Endodermal cell (in vitro differentiated cells): ENCODE measurements at regions not wholly inside any gene's neighbourhood (a gene's known extent, or its start where the extent isn't known, plus 50 kb on each side); places are given as distances from the start of the nearest gene placed in this dataset.

Source experiments
- DNase-seq: peaks from one replicate; pipeline ENCODE4 v3.0.0-alpha.2; 2017
- H3K27ac ChIP-seq: 2 replicates; pipeline ENCODE4 v1.5.1; 2013; ENCODE audit warnings: mild to moderate bottlenecking, low read depth, low read length, moderate library complexity
- H3K27me3 ChIP-seq: 2 replicates; pipeline ENCODE4 v1.6.1; 2013; ENCODE audit warnings: mild to moderate bottlenecking, low read length, moderate library complexity; ENCODE audit not compliant: insufficient read depth, control insufficient read depth, poor library complexity, severe bottlenecking
- H3K36me3 ChIP-seq: 2 replicates; pipeline ENCODE4 v1.7.0; 2013; ENCODE audit warnings: mild to moderate bottlenecking, low read length, moderate library complexity; ENCODE audit not compliant: control insufficient read depth, insufficient read depth
- H3K4me1 ChIP-seq: one replicate; pipeline ENCODE4 v1.7.0; 2013; ENCODE audit warnings: low read length; ENCODE audit not compliant: control insufficient read depth, insufficient read depth
- H3K4me3 ChIP-seq: 2 replicates; pipeline ENCODE4 v1.5.1; 2013; ENCODE audit warnings: mild to moderate bottlenecking, low read length, moderate library complexity
- H3K9ac ChIP-seq: 2 replicates; pipeline ENCODE4 v1.6.1; 2013; ENCODE audit warnings: mild to moderate bottlenecking, low read length, moderate library complexity; ENCODE audit not compliant: poor library complexity, severe bottlenecking; ENCODE audit errors: extremely low read depth
- H3K9me3 ChIP-seq: 2 replicates; pipeline ENCODE4 v1.6.1; 2013; ENCODE audit warnings: mild to moderate bottlenecking, low read length, moderate library complexity; ENCODE audit not compliant: control insufficient read depth
- H3K27ac Mint-ChIP-seq: 2 replicates; pipeline ENCODE4 v1.8.0; 2020; ENCODE audit warnings: mixed read lengths
- H3K27me3 Mint-ChIP-seq: 2 replicates; pipeline ENCODE4 v1.8.0; 2021; ENCODE audit warnings: mild to moderate bottlenecking, mixed read lengths; ENCODE audit not compliant: insufficient read depth
- H3K36me3 Mint-ChIP-seq: 2 replicates; pipeline ENCODE4 v1.8.0; 2020; ENCODE audit warnings: low read depth, mixed read lengths
- H3K4me1 Mint-ChIP-seq: 2 replicates; pipeline ENCODE4 v1.8.0; 2020; ENCODE audit warnings: mixed read lengths
- H3K4me3 Mint-ChIP-seq: 2 replicates; pipeline ENCODE4 v1.8.0; 2020; ENCODE audit warnings: mild to moderate bottlenecking, moderate library complexity, mixed read lengths
- H3K9me3 Mint-ChIP-seq: 2 replicates; pipeline ENCODE4 v1.8.0; 2020; ENCODE audit warnings: mild to moderate bottlenecking, mixed read lengths
- CTCF ChIP-seq: fragments of 200-600 bp; sonication (generic); conservative IDR thresholded peaks from 2 replicates; pipeline ENCODE4 v1.5.0; 2021; ENCODE audit warnings: antibody characterized with exemption, mild to moderate bottlenecking
- WGBS, 2 experiments: methylation state at CpG; one replicate each; pipeline versions ENCODE4 v1.1.5 to v1.1.7; 2013; ENCODE audit warnings: missing lambda C conversion rate in 2 of 2, mixed read lengths in 1 of 2; ENCODE audit not compliant: insufficient coverage in 1 of 2, insufficient read length in 1 of 2; 5-methylcytosine and 5-hydroxymethylcytosine counted together

- Mint-ChIP-seq H3K27me3 (peaks cover 5% of the 10 kb centered on the region), H3K9me3 (peaks cover 14% of the 10 kb centered on the region), H3K4me1 (peaks cover 20% of the 10 kb centered on the region), H3K4me3 (no peak overlapping the region), H3K27ac (no peak overlapping the region), H3K36me3 (no peaks in the 10 kb centered on the region)
- DNase-seq = no peak
- H3K27ac ChIP-seq = no peak overlapping the region
- H3K9ac ChIP-seq = no peak overlapping the region
- H3K36me3 ChIP-seq = no peaks in the 10 kb centered on the region
- no peak overlapping the region for H3K4me3 ChIP-seq
- no peaks in the 10 kb centered on the region for H3K27me3 ChIP-seq
- no peaks in the 10 kb centered on the region for H3K4me1 ChIP-seq
- H3K9me3 ChIP-seq = no peaks in the 10 kb centered on the region
- no peak for TF ChIP-seq CTCF
Observed at GRCh38 chr22:27349456-27349855, 452.1 kb downstream of the MN1 start.

- H3K9me3 Mint-ChIP-seq = peaks cover 16% of the 10 kb centered on the region
- H3K9me3 ChIP-seq = no peaks in the 10 kb centered on the region
- H3K27me3 Mint-ChIP-seq = peaks cover 7% of the 10 kb centered on the region
- H3K27ac ChIP-seq = no peak overlapping the region
- H3K27ac Mint-ChIP-seq = no peak overlapping the region
- no peaks in the 10 kb centered on the region for H3K36me3 Mint-ChIP-seq
- H3K4me3 ChIP-seq = no peak overlapping the region
- H3K4me1 ChIP-seq = no peaks in the 10 kb centered on the region
- H3K27me3 ChIP-seq = no peaks in the 10 kb centered on the region
- H3K36me3 ChIP-seq = no peaks in the 10 kb centered on the region
- no peak for TF ChIP-seq CTCF
- no peak overlapping the region for H3K9ac ChIP-seq
- DNase-seq = no peak
- peaks cover 16% of the 10 kb centered on the region for H3K4me1 Mint-ChIP-seq
- no peak overlapping the region for H3K4me3 Mint-ChIP-seq
Observed at GRCh38 chr22:27350306-27350705, 451.2 kb downstream of the MN1 start.

GRCh38 chr22:27352426-27352825 lies 449.1 kb downstream of the MN1 start:
- no peak overlapping the region for H3K9ac ChIP-seq
- no peak overlapping the region for H3K4me3 ChIP-seq
- DNase-seq = no peak
- H3K4me3 Mint-ChIP-seq = no peak overlapping the region
- H3K27me3 Mint-ChIP-seq = peaks cover 9% of the 10 kb centered on the region
- no peaks in the 10 kb centered on the region for H3K27me3 ChIP-seq
- H3K36me3 Mint-ChIP-seq = no peaks in the 10 kb centered on the region
- peaks cover 35% of the 10 kb centered on the region for H3K9me3 Mint-ChIP-seq
- H3K27ac Mint-ChIP-seq = no peak overlapping the region
- no peaks in the 10 kb centered on the region for H3K4me1 ChIP-seq
- 78 to 79% methylated on average over 4 to 6 of the region's 6 CpGs for WGBS, 2 experiments
- peaks cover 16% of the 10 kb centered on the region for H3K4me1 Mint-ChIP-seq
- peaks cover 20% of the 10 kb centered on the region for H3K9me3 ChIP-seq
- no peak for TF ChIP-seq CTCF
- H3K27ac ChIP-seq = no peak overlapping the region
- no peaks in the 10 kb centered on the region for H3K36me3 ChIP-seq
